GM21619 (cell line): ENCODE measurements at regions not wholly inside any gene's neighbourhood (a gene's known extent, or its start where the extent isn't known, plus 50 kb on each side); places are given as distances from the start of the nearest gene placed in this dataset.
"Not testable (repeated sequence)": the region's sequence is repeated elsewhere in the genome, so short reads cannot be mapped to it uniquely, and the experiment has no call there.

Experiments used
- ATAC-seq: cut with Tn5 transposase; IDR thresholded peaks from one replicate; pipeline ENCODE4 v1.9.1; 2021; ENCODE audit not compliant: unreplicated experiment

DNA sequence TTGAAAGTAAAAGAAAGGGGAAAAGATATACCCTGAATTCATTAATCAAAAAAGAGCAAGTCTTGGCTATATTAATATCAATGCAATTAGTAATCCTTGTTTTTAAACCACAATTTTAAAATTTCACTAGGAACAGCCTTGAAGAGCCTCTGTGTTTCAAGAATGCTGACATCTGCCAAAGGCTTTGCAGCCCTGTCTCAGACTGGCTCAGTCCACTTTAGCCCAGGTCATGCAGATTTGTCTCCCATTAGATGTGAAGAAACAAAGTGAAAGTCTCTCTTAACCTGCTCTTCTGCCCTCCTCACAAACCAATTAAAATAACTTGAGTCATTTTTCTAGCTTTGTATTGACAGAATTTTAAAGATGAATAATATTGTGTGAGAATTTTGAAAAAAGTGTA lies 102.7 kb upstream of the CARMIL1 start:
- no peak for ATAC-seq

- no peak for ATAC-seq
These were observed 101.6 kb upstream of the CARMIL1 start for GRCh38 chr6:25177500-25178028.

DNA sequence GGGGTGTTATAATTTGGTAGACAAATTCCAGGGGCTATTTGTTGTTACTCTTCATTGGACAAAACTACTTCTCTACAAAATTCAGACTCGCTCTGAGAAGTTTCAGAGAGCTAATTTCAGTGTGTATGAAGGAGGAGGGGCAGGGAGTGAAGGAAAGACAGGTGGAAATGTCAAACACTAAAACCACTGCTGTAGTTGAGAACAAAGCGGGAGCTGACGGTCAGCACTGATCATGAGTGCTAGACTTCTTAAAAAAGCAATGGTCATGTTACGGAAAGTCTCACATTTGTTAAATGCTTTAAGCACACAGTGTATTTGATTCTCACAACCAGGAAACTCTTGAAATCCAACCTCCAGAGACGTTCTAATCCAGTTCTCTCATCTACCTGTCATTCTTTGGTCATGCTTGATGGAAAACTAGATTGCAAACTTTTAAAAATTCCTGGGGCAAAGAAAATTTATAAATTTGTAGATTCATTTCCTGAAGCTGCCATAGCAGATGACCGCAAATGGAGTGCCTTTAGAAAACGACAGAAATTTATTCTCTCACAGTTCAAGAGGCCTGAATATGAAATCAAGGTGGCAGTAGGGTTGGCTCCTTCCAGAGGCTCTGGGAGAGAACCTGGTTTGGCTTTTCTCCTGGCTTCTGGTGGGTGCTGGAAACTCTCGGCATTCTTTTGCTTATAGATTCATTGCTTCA lies 100.7 kb upstream of the CARMIL1 start:
- ATAC-seq, result no peak

DNA sequence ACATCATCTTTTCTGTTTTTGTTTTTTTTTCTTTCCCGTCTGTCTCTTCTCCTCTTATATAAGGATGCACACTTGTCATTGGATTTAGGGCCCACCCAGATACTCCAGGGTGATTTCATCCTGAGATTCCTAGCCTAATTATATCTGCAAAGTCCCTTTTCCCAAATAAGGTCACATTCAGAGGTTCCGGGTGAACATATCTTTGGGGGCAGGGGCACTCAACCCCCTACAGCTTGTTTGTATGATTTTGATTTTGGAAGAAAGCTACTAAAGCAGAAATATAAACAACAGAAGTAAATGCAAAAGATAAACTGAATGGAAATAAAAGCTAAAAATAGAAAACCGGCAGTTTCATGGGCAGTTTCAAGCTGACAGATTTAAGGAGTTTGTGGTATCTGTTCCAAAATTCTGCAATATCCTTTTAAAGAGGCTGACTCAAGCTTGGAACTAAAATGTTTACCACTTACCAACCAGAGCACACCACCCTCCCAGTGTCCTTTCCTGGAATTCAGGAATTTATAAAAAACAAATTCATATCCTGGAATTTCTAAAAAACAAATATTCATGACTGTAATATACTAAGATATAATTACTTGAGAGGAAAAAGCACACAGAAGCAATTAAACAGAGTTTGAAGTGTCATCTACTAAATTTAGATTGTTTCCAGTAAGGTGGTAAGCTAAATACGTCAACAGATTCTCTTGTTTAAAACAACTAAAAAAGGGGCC lies 100.0 kb upstream of the CARMIL1 start:
- ATAC-seq, result no peak

DNA sequence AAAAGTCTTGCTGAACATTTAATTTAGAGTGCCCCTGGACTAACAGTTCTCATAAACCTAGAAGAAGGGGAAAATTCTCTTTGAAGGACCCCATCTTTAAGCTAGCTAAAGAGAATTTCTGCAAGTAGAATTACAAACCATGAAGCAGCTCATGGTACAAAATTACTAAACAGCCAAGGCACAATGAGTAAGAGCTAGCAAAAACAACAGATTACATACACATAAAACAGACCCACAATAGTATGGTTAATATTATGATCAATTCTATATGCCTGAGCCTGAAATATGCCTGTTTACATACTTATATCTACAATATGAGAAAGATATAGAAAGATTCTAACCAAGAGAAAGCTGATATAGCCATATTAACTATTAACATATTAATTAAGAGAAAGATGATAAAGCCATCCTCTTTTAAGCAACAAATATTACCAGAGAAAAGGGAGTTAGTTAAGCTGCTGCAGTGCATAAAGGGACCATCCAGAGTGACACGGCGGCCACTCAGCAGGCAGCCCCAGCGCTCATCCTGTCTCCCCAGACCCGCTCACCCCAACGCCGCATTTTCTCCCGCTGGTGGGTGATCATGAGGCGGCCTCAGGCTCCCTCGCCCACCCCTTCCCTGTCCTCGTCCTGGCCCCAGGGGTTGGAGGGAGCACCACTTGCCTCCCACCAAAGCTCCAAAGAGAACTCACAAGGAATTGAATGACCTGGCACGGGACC lies 98.4 kb upstream of the CARMIL1 start:
- ATAC-seq, result no peak

DNA sequence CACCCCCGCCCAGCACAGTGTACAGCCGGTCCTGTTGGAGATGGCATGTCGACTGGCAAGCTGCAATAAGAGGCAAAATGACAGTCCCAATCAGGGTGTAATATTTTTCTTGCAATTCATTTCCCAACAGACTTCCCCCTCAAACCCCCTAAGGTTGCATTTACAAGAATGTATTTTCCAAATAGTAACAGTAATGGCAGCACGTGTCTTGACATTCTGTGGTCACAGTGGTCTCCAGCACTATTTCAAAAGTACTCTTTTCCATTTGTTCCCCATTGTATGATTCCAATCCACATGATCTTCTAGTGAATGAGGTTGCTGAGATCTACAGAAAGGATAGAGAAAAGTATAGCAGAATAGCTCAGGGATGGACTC lies 97.8 kb upstream of the CARMIL1 start:
- ATAC-seq, result no peak

DNA sequence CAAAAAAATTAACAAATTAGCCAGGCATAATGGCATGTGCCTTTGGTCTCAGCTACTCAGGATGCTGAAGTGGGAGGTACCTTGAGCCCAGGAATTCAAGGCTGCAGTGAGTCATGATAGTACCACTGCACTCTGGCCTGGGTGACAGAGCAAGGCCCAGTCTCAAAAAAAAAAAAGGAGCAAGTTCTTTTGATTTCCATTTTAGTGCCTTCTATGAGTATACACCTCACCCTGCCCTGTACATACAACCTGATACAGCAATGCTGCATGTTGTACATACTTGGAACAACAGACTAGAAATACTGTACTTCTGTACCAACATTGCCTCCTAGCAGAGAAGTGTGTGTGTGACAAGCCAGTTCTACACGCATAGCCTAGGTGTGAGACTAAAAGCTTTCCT lies 97.3 kb upstream of the CARMIL1 start:
- ATAC-seq, result no peak

- ATAC-seq, result no peak
These were observed 92.3 kb upstream of the CARMIL1 start for GRCh38 chr6:25186919-25187318.

DNA sequence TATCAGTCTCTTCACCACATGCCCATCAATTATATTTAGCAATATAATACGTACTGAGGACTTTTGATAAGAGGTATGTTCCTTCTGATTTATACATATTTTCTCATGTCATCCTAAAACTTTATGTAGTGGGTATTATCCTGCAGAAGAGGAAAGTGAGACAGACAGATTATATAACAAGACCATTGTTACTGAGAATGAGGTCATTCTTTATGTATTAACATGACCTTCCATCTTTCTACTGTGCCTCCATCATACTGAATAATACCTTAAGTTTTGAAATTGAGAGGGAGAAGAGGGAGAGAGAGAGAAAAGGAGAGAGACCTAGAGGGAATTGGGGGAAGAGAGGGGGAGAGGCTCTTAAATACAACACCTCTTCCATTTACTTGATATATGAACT lies 90.9 kb upstream of the CARMIL1 start:
- no peak for ATAC-seq

DNA sequence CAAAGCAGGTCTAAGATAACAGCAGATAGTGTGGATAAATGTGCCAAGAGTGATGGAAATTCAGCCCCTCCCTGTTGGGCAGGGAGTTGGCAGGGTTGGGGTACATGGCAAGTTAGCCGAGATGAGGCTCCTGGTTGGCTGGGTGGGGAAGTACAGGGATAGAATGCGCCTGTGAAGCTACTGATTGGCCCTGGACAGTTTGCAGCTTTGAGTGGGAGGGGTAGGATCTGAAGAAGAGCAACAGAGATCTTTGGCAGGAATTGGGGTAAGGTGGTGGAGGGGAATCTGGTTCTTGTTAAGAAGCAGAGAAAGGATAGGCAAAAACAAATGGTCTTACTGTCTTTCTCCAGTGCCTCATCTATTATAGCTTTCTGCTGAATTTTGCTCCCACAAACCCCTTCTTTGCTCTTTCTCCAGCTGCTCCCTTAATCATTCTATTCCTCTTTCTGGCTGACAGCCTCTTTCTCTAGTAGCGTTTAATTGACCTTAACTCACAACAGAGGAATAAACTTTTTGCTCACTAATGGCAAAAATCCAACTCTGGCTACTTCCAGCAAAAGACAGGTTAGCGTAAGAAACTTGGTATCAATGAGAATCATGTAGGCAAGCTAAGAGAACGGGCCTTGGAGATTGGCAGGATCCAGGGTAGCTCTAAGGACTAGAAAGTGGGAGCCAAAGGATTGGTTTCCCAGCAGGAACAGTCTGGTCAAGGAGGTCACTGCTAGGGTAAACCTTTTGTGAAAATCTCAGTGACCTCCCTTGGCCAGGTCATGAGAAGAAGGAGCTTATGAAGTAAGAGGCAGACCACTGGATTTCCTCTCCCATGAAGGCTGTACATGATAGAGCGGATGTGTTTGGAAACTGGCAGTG lies 86.3 kb upstream of the CARMIL1 start:
- ATAC-seq, result no peak

DNA sequence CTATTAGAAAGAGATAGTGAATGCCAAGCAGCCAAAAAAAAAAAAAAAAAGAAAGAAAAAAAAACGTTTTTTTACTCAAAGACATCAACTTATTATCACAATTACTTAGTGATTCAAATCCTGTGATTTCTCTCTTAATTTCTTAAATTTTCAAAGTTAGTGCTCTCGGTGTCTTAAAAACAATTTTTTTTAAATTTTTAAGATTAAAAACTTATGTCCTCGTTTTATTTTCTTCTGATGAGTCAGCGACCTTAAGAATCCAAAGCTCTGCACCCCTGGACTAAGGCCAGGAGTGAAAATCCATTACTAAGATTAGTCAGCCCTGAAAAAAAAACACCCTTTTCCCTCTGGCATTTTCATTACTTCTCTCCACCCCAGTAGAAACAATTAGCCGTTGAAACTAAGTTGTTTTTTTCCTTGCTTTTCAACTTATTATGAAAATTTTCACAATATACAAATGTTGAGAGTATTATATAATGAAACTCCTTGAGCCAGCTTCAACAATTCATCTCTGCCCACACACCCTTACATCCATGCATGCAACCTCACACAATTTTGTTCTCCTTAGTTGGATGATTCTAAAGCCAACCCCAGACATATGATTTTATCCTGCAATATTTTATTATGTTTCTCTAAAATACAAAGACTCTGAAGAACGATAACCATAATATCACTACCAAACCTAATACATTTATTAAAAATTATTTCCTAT lies 85.6 kb upstream of the CARMIL1 start:
- ATAC-seq, result no peak

GRCh38 chr6:25194172-25194678 lies 84.9 kb upstream of the CARMIL1 start:
- ATAC-seq, result no peak

DNA sequence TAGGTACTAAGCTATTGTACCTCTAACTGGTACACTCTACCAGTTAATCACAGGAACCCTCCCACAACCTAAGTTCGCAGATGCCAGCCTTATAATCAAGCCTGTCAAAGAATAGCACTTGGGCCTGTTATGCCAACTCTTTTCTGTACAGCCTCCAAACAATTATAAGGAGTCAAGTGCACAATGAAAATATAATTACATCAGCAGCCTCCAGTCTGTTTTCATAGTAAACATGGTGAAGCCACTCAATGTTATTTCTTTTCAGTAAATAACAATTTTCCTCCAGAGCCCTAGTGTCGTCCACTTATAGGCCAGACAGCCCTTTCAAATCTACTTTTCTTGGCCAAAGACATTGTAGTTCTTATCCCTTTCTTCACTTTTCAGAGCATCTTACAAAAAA lies 82.7 kb upstream of the CARMIL1 start:
- no peak for ATAC-seq

- ATAC-seq, result no peak
These were observed 82.1 kb upstream of the CARMIL1 start for GRCh38 chr6:25197111-25197510.

DNA sequence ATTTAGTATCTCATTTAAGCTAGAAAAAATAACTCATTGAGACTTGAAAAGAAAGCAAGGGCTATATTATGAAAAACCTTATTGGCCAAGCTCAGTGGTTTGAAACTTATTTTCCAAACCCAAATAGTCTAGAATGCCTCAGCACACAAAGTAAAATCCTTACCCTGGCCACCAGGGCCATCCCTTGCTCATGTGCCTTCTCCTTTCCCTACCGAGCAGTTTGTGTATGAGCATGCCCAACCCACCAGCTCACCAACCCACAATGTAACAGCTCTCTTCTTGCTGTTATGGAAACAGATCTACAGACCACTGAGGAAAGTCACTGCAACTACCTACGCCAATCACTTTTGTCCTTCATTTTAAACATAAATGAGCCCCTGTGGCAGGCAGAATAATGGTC lies 79.6 kb upstream of the CARMIL1 start:
- ATAC-seq, result no peak

DNA sequence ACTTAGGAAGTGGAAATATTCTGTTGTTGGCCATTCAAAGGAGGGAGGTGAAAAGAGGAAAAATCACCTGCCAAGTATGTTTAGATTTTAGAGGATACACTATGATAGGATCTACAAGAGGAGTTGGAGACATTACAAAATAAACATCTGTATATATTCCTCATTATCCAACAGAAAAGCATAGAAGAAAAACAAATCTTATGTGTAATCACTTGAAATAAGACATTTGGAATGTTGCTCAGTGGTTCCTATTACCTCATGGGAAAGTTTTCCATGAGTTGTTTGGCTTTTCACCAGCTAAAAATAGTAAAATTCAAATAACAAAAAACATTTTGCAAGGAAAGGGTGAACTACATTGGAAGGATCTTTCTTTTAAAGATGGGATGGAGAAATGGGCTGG lies 76.7 kb upstream of the CARMIL1 start:
- ATAC-seq, result no peak

GRCh38 chr6:25205629-25206028 lies 73.5 kb upstream of the CARMIL1 start:
- ATAC-seq, result no peak

DNA sequence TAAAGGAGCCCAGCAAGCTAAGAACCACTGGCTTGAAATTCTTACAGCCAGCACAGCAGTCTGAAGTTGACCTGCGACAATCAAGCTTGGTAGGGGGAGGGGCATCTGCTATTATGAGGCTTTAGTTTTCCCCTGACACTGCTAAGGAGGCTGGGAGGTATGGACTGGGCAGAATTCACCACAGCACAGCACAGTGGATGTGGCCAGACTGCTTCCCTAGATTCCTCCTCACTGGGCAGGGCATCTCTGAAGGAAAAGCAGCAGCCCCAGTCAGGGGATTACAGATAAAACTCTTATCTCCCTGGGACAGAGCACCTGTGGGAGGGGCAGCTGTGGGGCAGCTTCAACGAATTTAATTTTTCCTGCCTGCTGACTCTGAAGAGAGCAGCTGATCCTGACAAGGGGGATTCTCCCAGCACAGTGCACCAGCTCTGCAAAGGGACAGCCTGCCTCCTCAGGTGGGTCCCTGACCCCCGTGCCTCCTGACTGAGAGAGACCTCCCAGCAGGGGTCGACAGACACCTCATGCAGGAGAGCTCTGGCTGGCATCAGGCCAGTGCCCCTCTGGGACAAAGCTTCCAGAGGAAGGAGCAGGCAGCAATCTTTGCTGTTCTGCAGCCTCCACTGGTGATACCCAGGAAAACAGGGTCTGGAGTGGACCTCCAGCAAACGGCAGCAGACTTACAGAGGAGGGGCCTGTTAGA lies 71.6 kb upstream of the CARMIL1 start:
- ATAC-seq, result not testable (repeated sequence)

DNA sequence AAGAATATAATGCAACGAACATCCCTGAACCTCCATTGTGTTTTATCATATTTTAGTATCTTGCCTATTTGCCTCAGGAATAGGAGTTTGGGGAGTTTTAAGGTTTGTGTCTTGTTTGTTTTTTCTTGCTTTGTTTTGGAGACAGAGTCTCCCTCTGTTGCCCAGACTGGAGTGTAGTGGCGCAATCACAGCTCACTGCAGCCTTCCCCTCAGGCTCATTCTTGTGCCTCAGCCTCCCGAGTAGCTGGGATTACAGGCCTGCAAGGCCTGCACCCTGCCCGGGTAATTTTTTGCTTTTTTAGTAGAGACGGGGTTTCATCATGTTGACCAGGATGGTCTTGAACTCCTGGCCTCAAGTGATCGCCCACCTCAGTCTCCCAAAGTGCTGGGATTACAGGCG lies 63.3 kb upstream of the CARMIL1 start:
- no peak for ATAC-seq

GRCh38 chr6:25217302-25217701 lies 61.9 kb upstream of the CARMIL1 start:
- ATAC-seq, result no peak
